ENCODE measurements at regions not wholly inside any gene's neighbourhood (a gene's known extent, or its start where the extent isn't known, plus 50 kb on each side); places are given as distances from the start of the nearest gene placed in this dataset.

GRCh38 chr7:25775570-25775969 is 376.4 kb upstream of the NFE2L3 start:
- FAIRE-seq (no peak), DNase-seq (ENCODE audit: insufficient read length, low spot score) (no peak)
- no peak for TF ChIP-seq POU2F2 (IDR thresholded peaks at IDR 0.05; ENCODE audit: low read depth, low read length)
- TF ChIP-seq POLR2AphosphoS5 (IDR thresholded peaks at IDR 0.05; ENCODE audit: low read depth, low read length): no peak
- no peak for TF ChIP-seq TAF1 (IDR thresholded peaks at IDR 0.05; ENCODE audit: low read depth, low read length)
- no peak for TF ChIP-seq POLR2A (IDR thresholded peaks at IDR 0.05; ENCODE audit: low read depth, low read length)
- TF ChIP-seq SPI1 (IDR thresholded peaks at IDR 0.05; ENCODE audit: low read depth, low read length): no peak
- TF ChIP-seq PAX5 (IDR thresholded peaks at IDR 0.05; ENCODE audit: insufficient read depth, low read length, severe bottlenecking): no peak

- DNase-seq (ENCODE audit: insufficient read length, low spot score) (no peak), FAIRE-seq (no peak)
- no peak for TF ChIP-seq SPI1 (IDR thresholded peaks at IDR 0.05; ENCODE audit: low read depth, low read length)
- no peak for TF ChIP-seq POLR2A (IDR thresholded peaks at IDR 0.05; ENCODE audit: low read depth, low read length)
- no peak for TF ChIP-seq POLR2AphosphoS5 (IDR thresholded peaks at IDR 0.05; ENCODE audit: low read depth, low read length)
- TF ChIP-seq POU2F2 (IDR thresholded peaks at IDR 0.05; ENCODE audit: low read depth, low read length): no peak
- TF ChIP-seq PAX5 (IDR thresholded peaks at IDR 0.05; ENCODE audit: insufficient read depth, low read length, severe bottlenecking): no peak
Measured at GRCh38 chr7:25775999-25776743, 375.8 kb upstream of the NFE2L3 start.

- TF ChIP-seq TAF1 (IDR thresholded peaks at IDR 0.05; ENCODE audit: low read depth, low read length) (no peak), POLR2A (IDR thresholded peaks at IDR 0.05; ENCODE audit: low read depth, low read length) (no peak), PAX5 (IDR thresholded peaks at IDR 0.05; ENCODE audit: insufficient read depth, low read length, severe bottlenecking) (no peak)
- FAIRE-seq: no peak
- DNase-seq (ENCODE audit: insufficient read length, low spot score): no peak
Measured at GRCh38 chr7:25776744-25777123, 375.3 kb upstream of the NFE2L3 start.

- FAIRE-seq (no peak), DNase-seq (ENCODE audit: insufficient read length, low spot score) (no peak)
Measured at GRCh38 chr7:25777969-25778708, 373.9 kb upstream of the NFE2L3 start.

GRCh38 chr7:25779002-25779546 is 372.9 kb upstream of the NFE2L3 start:
- DNase-seq (ENCODE audit: insufficient read length, low spot score): no peak
- no peak for FAIRE-seq

More at GRCh38 chr7:25777969-25778708, 373.9 kb upstream of the NFE2L3 start:
- TF ChIP-seq POLR2A (IDR thresholded peaks at IDR 0.05; ENCODE audit: low read depth, low read length) (no peak), PAX5 (IDR thresholded peaks at IDR 0.05; ENCODE audit: insufficient read depth, low read length, severe bottlenecking) (no peak), TAF1 (IDR thresholded peaks at IDR 0.05; ENCODE audit: low read depth, low read length) (no peak), POLR2AphosphoS5 (IDR thresholded peaks at IDR 0.05; ENCODE audit: low read depth, low read length) (no peak), SPI1 (IDR thresholded peaks at IDR 0.05; ENCODE audit: low read depth, low read length) (no peak), POU2F2 (IDR thresholded peaks at IDR 0.05; ENCODE audit: low read depth, low read length) (no peak)

GRCh38 chr7:25780904-25781303 is 371.1 kb upstream of the NFE2L3 start:
- TF ChIP-seq POLR2A (IDR thresholded peaks at IDR 0.05; ENCODE audit: low read depth, low read length): no peak
- TF ChIP-seq POLR2AphosphoS5 (IDR thresholded peaks at IDR 0.05; ENCODE audit: low read depth, low read length): no peak
- no peak for TF ChIP-seq POU2F2 (IDR thresholded peaks at IDR 0.05; ENCODE audit: low read depth, low read length)
- no peak for TF ChIP-seq SPI1 (IDR thresholded peaks at IDR 0.05; ENCODE audit: low read depth, low read length)
- no peak for TF ChIP-seq TAF1 (IDR thresholded peaks at IDR 0.05; ENCODE audit: low read depth, low read length)
- TF ChIP-seq PAX5 (IDR thresholded peaks at IDR 0.05; ENCODE audit: insufficient read depth, low read length, severe bottlenecking): no peak
- DNase-seq (ENCODE audit: insufficient read length, low spot score) (no peak), FAIRE-seq (no peak)

More at GRCh38 chr7:25779002-25779546, 372.9 kb upstream of the NFE2L3 start:
- TF ChIP-seq POLR2A (IDR thresholded peaks at IDR 0.05; ENCODE audit: low read depth, low read length) (no peak), POLR2AphosphoS5 (IDR thresholded peaks at IDR 0.05; ENCODE audit: low read depth, low read length) (no peak), PAX5 (IDR thresholded peaks at IDR 0.05; ENCODE audit: insufficient read depth, low read length, severe bottlenecking) (no peak), TAF1 (IDR thresholded peaks at IDR 0.05; ENCODE audit: low read depth, low read length) (no peak), POU2F2 (IDR thresholded peaks at IDR 0.05; ENCODE audit: low read depth, low read length) (no peak), SPI1 (IDR thresholded peaks at IDR 0.05; ENCODE audit: low read depth, low read length) (no peak)

- TF ChIP-seq POLR2AphosphoS5 (IDR thresholded peaks at IDR 0.05; ENCODE audit: low read depth, low read length) (no peak), POLR2A (IDR thresholded peaks at IDR 0.05; ENCODE audit: low read depth, low read length) (no peak), SPI1 (IDR thresholded peaks at IDR 0.05; ENCODE audit: low read depth, low read length) (no peak), POU2F2 (IDR thresholded peaks at IDR 0.05; ENCODE audit: low read depth, low read length) (no peak), TAF1 (IDR thresholded peaks at IDR 0.05; ENCODE audit: low read depth, low read length) (no peak), PAX5 (IDR thresholded peaks at IDR 0.05; ENCODE audit: insufficient read depth, low read length, severe bottlenecking) (no peak)
- DNase-seq (ENCODE audit: insufficient read length, low spot score) (no peak), FAIRE-seq (no peak)
Measured at GRCh38 chr7:25781704-25782103, 370.3 kb upstream of the NFE2L3 start.

- TF ChIP-seq SPI1 (IDR thresholded peaks at IDR 0.05; ENCODE audit: low read depth, low read length) (no peak), TAF1 (IDR thresholded peaks at IDR 0.05; ENCODE audit: low read depth, low read length) (no peak), POU2F2 (IDR thresholded peaks at IDR 0.05; ENCODE audit: low read depth, low read length) (no peak), PAX5 (IDR thresholded peaks at IDR 0.05; ENCODE audit: insufficient read depth, low read length, severe bottlenecking) (no peak), POLR2AphosphoS5 (IDR thresholded peaks at IDR 0.05; ENCODE audit: low read depth, low read length) (no peak), POLR2A (IDR thresholded peaks at IDR 0.05; ENCODE audit: low read depth, low read length) (no peak)
- no peak for FAIRE-seq
Measured at GRCh38 chr7:25786936-25787335, 365.1 kb upstream of the NFE2L3 start.

GRCh38 chr7:25787336-25787735 is 364.7 kb upstream of the NFE2L3 start:
- TF ChIP-seq TAF1 (IDR thresholded peaks at IDR 0.05; ENCODE audit: low read depth, low read length): no peak
- no peak for TF ChIP-seq SPI1 (IDR thresholded peaks at IDR 0.05; ENCODE audit: low read depth, low read length)
- no peak for TF ChIP-seq PAX5 (IDR thresholded peaks at IDR 0.05; ENCODE audit: insufficient read depth, low read length, severe bottlenecking)
- no peak for TF ChIP-seq POLR2A (IDR thresholded peaks at IDR 0.05; ENCODE audit: low read depth, low read length)
- no peak for TF ChIP-seq POLR2AphosphoS5 (IDR thresholded peaks at IDR 0.05; ENCODE audit: low read depth, low read length)
- no peak for TF ChIP-seq POU2F2 (IDR thresholded peaks at IDR 0.05; ENCODE audit: low read depth, low read length)
- DNase-seq (ENCODE audit: insufficient read length, low spot score): no peak
- FAIRE-seq: no peak

More at GRCh38 chr7:25786936-25787335, 365.1 kb upstream of the NFE2L3 start:
- DNase-seq (ENCODE audit: insufficient read length, low spot score): no peak
